ENCODE measurements at regions not wholly inside any gene's neighbourhood (a gene's known extent, or its start where the extent isn't known, plus 50 kb on each side); places are given as distances from the start of the nearest gene placed in this dataset.

DNA sequence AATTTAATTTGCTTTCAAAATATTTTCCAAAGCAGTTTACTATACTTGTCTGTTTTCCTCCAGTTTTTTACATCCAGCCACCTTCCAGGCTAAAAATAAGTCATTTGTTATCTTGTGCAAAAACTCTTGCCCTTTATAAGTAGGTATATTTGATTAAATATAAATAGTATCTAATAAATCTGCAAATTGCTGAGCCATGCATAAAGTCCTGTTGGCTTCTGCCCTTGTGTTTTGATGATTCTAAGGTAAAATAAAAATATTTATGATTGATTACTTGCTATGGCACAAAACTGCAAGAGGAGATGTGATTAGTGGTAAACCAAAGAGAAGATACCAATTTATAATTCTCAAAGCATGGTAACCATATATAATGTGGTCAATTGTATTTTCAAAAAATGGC lies 1026.7 kb downstream of the EPHA3 start (continued):
- no peak for TF ChIP-seq SREBF2 (CRISPR knock-in tag; IDR thresholded peaks at IDR 0.05)
- no peak for TF ChIP-seq KDM5B (IDR thresholded peaks at IDR 0.05; ENCODE audit: insufficient replicate concordance, low read depth, low read length)
- TF ChIP-seq ZNF668 (CRISPR knock-in tag; IDR thresholded peaks at IDR 0.05) = no peak
- TF ChIP-seq JUND (IDR thresholded peaks at IDR 0.05; ENCODE audit: borderline replicate concordance, low read depth, low read length) = no peak
- no peak for TF ChIP-seq JUND (tag; IDR thresholded peaks at IDR 0.05; ENCODE audit: borderline replicate concordance, low read depth, low read length)
- TF ChIP-seq, protein P1, sequence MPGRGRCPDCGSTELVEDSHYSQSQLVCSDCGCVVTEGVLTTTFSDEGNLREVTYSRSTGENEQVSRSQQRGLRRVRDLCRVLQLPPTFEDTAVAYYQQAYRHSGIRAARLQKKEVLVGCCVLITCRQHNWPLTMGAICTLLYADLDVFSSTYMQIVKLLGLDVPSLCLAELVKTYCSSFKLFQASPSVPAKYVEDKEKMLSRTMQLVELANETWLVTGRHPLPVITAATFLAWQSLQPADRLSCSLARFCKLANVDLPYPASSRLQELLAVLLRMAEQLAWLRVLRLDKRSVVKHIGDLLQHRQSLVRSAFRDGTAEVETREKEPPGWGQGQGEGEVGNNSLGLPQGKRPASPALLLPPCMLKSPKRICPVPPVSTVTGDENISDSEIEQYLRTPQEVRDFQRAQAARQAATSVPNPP (IDR thresholded peaks at IDR 0.05; ENCODE audit: borderline replicate concordance, insufficient read depth, insufficient read length) = no peak
- no peak for TF ChIP-seq BRF1 (IDR thresholded peaks at IDR 0.05; ENCODE audit: borderline replicate concordance, extremely low read depth, insufficient read length)
- TF ChIP-seq, protein P2, sequence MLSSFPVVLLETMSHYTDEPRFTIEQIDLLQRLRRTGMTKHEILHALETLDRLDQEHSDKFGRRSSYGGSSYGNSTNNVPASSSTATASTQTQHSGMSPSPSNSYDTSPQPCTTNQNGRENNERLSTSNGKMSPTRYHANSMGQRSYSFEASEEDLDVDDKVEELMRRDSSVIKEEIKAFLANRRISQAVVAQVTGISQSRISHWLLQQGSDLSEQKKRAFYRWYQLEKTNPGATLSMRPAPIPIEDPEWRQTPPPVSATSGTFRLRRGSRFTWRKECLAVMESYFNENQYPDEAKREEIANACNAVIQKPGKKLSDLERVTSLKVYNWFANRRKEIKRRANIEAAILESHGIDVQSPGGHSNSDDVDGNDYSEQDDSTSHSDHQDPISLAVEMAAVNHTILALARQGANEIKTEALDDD (IDR thresholded peaks at IDR 0.05) = no peak
- TF ChIP-seq, protein P3, sequence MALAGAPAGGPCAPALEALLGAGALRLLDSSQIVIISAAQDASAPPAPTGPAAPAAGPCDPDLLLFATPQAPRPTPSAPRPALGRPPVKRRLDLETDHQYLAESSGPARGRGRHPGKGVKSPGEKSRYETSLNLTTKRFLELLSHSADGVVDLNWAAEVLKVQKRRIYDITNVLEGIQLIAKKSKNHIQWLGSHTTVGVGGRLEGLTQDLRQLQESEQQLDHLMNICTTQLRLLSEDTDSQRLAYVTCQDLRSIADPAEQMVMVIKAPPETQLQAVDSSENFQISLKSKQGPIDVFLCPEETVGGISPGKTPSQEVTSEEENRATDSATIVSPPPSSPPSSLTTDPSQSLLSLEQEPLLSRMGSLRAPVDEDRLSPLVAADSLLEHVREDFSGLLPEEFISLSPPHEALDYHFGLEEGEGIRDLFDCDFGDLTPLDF (CRISPR knock-in tag; IDR thresholded peaks at IDR 0.05) = no peak
- no peak for TF ChIP-seq ZNF124 (CRISPR knock-in tag; IDR thresholded peaks at IDR 0.05)
- TF ChIP-seq TRIM24 (IDR thresholded peaks at IDR 0.05) = no peak
